Endothelial cell of umbilical vein (primary cell): ENCODE measurements at regions not wholly inside any gene's neighbourhood (a gene's known extent, or its start where the extent isn't known, plus 50 kb on each side); places are given as distances from the start of the nearest gene placed in this dataset.

Source experiments
- BruUV-seq: library from RNA; stranded (reverse); fragments of 400-500 nt; replicated peaks from 2 replicates; lab custom pipeline; 2021; lab: Mats Ljungman, UMichigan
- CTCF ChIA-PET: fragments of 300-600, 350-600 bp; sonication (Branson Sonifier 250); formaldehyde crosslinking; loops from one replicate; lab custom pipeline; 2021; ENCODE audit warnings: antibody characterized with exemption, inconsistent platforms; lab: Charles Lee
- POLR2A ChIA-PET: fragments of 300-600, 350-600 bp; sonication (Branson Sonifier 250); formaldehyde crosslinking; loops from one replicate; lab custom pipeline; 2021; ENCODE audit warnings: antibody characterized with exemption, inconsistent platforms; lab: Charles Lee
- DNase-seq: peaks from one replicate; pipeline ENCODE4 v3.0.0-alpha.2; 2011; ENCODE audit warnings: low read depth, low spot score
- FAIRE-seq: peaks from 2 replicates; lab custom pipeline; 2011; peaks lifted over from hg19 to GRCh38; lab: Jason Lieb, UNC
- H2AFZ ChIP-seq: 2 replicates; pipeline ENCODE4 v1.6.0; 2012; ENCODE audit warnings: low read depth, low read length, control low read depth, inconsistent platforms
- H3K27ac ChIP-seq: 2 replicates; pipeline ENCODE4 v1.5.1; 2011; ENCODE audit warnings: low read depth, mild to moderate bottlenecking, control low read depth, low read length, moderate library complexity; ENCODE audit not compliant: insufficient read depth
- H3K27me3 ChIP-seq, 2 experiments: 2 replicates each; pipeline versions ENCODE4 v1.6.0 to v1.6.1; 2011; ENCODE audit warnings: low read length in 2 of 2, mixed read lengths in 1 of 2; ENCODE audit not compliant: control insufficient read depth in 2 of 2, insufficient read depth in 2 of 2
- H3K36me3 ChIP-seq, 2 experiments: 2 replicates in 1 of 2; 3 replicates in 1 of 2; pipeline ENCODE4 v1.5.1; 2011; ENCODE audit warnings: low read length in 2 of 2, mild to moderate bottlenecking in 1 of 2, moderate library complexity in 1 of 2; ENCODE audit not compliant: control insufficient read depth in 2 of 2, insufficient read depth in 2 of 2; ENCODE audit errors: extremely low read depth in 1 of 2
- H3K4me1 ChIP-seq: 3 replicates; pipeline ENCODE4 v1.5.1; 2011; ENCODE audit warnings: mild to moderate bottlenecking, low read length; ENCODE audit not compliant: control insufficient read depth, insufficient read depth; ENCODE audit errors: extremely low read depth
- H3K4me2 ChIP-seq: 2 replicates; pipeline ENCODE4 v1.6.1; 2011; ENCODE audit warnings: low read length, control low read depth, mixed read lengths; ENCODE audit not compliant: insufficient read depth
- H3K4me3 ChIP-seq, 3 experiments: fragments of 200-600 bp in 1 of 3; sonication (generic), shearing (Covaris generic) in 1 of 3; replicated peaks in 1 of 3; 2 replicates each; pipeline ENCODE4 v1.5.1; 2011 to 2016; ENCODE audit warnings: control low read depth in 3 of 3, low read length in 3 of 3, mild to moderate bottlenecking in 2 of 3, inconsistent platforms in 1 of 3, low read depth in 1 of 3, moderate library complexity in 1 of 3; ENCODE audit not compliant: insufficient read depth in 1 of 3
- H3K79me2 ChIP-seq: 2 replicates; pipeline ENCODE4 v1.6.0; 2012; ENCODE audit warnings: low read length, inconsistent platforms; ENCODE audit not compliant: control insufficient read depth, insufficient read depth
- H3K9ac ChIP-seq: replicated peaks from 2 replicates; pipeline ENCODE3; 2011; ENCODE audit warnings: low read length, control low read depth; ENCODE audit not compliant: insufficient read depth; ENCODE audit errors: extremely low read depth
- H3K9me1 ChIP-seq: replicated peaks from 3 replicates; pipeline ENCODE4 v1.6.0; 2011; ENCODE audit warnings: mild to moderate bottlenecking, low read length; ENCODE audit not compliant: control insufficient read depth, insufficient read depth; ENCODE audit errors: extremely low read depth
- H3K9me3 ChIP-seq: replicated peaks from 2 replicates; pipeline ENCODE4 v1.5.1; 2012; ENCODE audit warnings: low read length, inconsistent platforms; ENCODE audit not compliant: control insufficient read depth, insufficient read depth
- H4K20me1 ChIP-seq: replicated peaks from 2 replicates; pipeline ENCODE3; 2011; ENCODE audit warnings: mild to moderate bottlenecking, low read length; ENCODE audit not compliant: control insufficient read depth, insufficient read depth; ENCODE audit errors: extremely low read depth
- EZH2 ChIP-seq: IDR thresholded peaks from 2 replicates; pipeline ENCODE4 v1.6.1; 2012; ENCODE audit warnings: borderline replicate concordance, low read depth, mild to moderate bottlenecking, moderate library complexity, low read length, inconsistent platforms; ENCODE audit not compliant: severe bottlenecking
- FOS ChIP-seq: IDR thresholded peaks from 2 replicates; pipeline ENCODE4 v1.6.1; 2011; ENCODE audit warnings: mild to moderate bottlenecking, low read length, moderate library complexity, borderline replicate concordance; ENCODE audit not compliant: insufficient read depth
- GATA2 ChIP-seq: IDR thresholded peaks from 2 replicates; pipeline ENCODE4 v1.7.0; 2011; ENCODE audit warnings: low read depth, mild to moderate bottlenecking, moderate library complexity, mixed read lengths, low read length; ENCODE audit not compliant: insufficient read length, insufficient read depth
- JUN ChIP-seq: IDR thresholded peaks from 2 replicates; pipeline ENCODE4 v1.6.1; 2011; ENCODE audit warnings: borderline replicate concordance, low read depth; ENCODE audit not compliant: insufficient read length, insufficient read depth
- MAX ChIP-seq: IDR thresholded peaks from 2 replicates; pipeline ENCODE4 v1.6.1; 2011; ENCODE audit not compliant: insufficient read depth, insufficient read length
- MYC ChIP-seq: IDR thresholded peaks from one replicate; pipeline ENCODE4 v1.6.1; 2011; ENCODE audit warnings: mild to moderate bottlenecking, low read depth, low read length
- POLR2A ChIP-seq: IDR thresholded peaks from 2 replicates; pipeline ENCODE4 v1.6.1; 2012; ENCODE audit warnings: low read depth, mild to moderate bottlenecking, control low read depth, low read length
- POLR2AphosphoS5 ChIP-seq: IDR thresholded peaks from 2 replicates; pipeline ENCODE4 v1.6.1; 2012; ENCODE audit warnings: low read depth, mild to moderate bottlenecking, control low read depth, low read length, moderate library complexity; ENCODE audit not compliant: insufficient read depth
- dilution Hi-C: fragments of 300-500 bp; cut with MboI; formaldehyde crosslinking; loops from one replicate; pipeline ENCODE4 v1.15.0; 2019; ENCODE audit warnings: low sequenced_read_pairs; ENCODE audit not compliant: extremely low pct_ligation_motif_present
- intact Hi-C: fragments of 100-400 bp; cut with micrococcal nuclease; formaldehyde crosslinking; loops from one replicate; pipeline ENCODE4 v1.10.0; 2022
- TF ChIP-seq, protein P1 (sequence below), 2 donors: IDR thresholded peaks; 1 replicate in 1 of 2; 2 replicates in 1 of 2; pipeline ENCODE4 v1.5.1; 2011; ENCODE audit warnings: low read length in 2 of 2, mild to moderate bottlenecking in 2 of 2, moderate library complexity in 2 of 2, control low read depth in 1 of 2, inconsistent platforms in 1 of 2, low read depth in 1 of 2; ENCODE audit not compliant: insufficient read depth in 1 of 2; ENCODE audit errors: extremely low read depth in 1 of 2

DNA sequence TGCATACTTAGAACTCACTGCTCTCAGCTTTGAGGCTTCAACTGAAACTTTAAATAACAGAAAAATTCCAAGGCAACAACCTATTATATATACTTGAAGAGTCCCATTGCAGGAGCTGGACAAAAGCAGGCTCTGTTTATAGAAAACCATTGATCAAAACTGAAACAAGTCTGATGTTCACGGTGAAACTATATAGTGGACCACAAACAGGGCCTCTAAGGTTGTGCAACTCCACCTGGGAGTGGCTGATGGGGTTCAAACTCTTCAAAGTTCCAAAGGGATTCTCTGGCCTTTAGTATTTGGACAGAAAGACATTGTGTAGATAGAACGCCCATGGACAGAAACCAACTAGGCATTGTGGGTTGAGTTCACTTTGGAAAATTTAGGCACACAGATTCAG, 140.3 kb downstream of the ZC3H11B start:
- dilution Hi-C loops (no loop called here), intact Hi-C loops (no loop called here)
- no peak overlapping the region for H3K27ac ChIP-seq
- TF ChIP-seq JUN: no peak
- TF ChIP-seq, protein P1, sequence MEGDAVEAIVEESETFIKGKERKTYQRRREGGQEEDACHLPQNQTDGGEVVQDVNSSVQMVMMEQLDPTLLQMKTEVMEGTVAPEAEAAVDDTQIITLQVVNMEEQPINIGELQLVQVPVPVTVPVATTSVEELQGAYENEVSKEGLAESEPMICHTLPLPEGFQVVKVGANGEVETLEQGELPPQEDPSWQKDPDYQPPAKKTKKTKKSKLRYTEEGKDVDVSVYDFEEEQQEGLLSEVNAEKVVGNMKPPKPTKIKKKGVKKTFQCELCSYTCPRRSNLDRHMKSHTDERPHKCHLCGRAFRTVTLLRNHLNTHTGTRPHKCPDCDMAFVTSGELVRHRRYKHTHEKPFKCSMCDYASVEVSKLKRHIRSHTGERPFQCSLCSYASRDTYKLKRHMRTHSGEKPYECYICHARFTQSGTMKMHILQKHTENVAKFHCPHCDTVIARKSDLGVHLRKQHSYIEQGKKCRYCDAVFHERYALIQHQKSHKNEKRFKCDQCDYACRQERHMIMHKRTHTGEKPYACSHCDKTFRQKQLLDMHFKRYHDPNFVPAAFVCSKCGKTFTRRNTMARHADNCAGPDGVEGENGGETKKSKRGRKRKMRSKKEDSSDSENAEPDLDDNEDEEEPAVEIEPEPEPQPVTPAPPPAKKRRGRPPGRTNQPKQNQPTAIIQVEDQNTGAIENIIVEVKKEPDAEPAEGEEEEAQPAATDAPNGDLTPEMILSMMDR (IDR thresholded peaks at IDR 0.05; ENCODE audit: extremely low read depth in 1 of 2, insufficient read depth in 1 of 2, low read depth in 1 of 2, low read length in 2 of 2): no peak
- TF ChIP-seq POLR2A: no peak
- no peak overlapping the region for H3K4me2 ChIP-seq
- no peaks in the 10 kb centered on the region for H3K9me1 ChIP-seq
- BruUV-seq: no TSS peak
- CTCF ChIA-PET: no interaction called here
- H3K4me3 ChIP-seq: no peak overlapping the region
- H3K79me2 ChIP-seq: no peaks in the 10 kb centered on the region
- no peaks in the 10 kb centered on the region for H3K27me3 ChIP-seq
- H3K4me1 ChIP-seq: no peaks in the 10 kb centered on the region
- DNase-seq: no peak
- no peak overlapping the region for H3K9ac ChIP-seq
- no peak for FAIRE-seq
- H4K20me1 ChIP-seq: no peaks in the 10 kb centered on the region
- no peaks in the 10 kb centered on the region for H3K36me3 ChIP-seq
- no peaks in the 10 kb centered on the region for H3K9me3 ChIP-seq
- no peak overlapping the region for H2AFZ ChIP-seq
- POLR2A ChIA-PET: no interaction called here

GRCh38 chr1:219467524-219467923, 145.4 kb downstream of the ZC3H11B start:
- CTCF ChIA-PET: no interaction called here
- no peak for DNase-seq

More at GRCh38 chr1:219467524-219467923, 145.4 kb downstream of the ZC3H11B start:
- Histone ChIP-seq H3K27me3 (no peaks in the 10 kb centered on the region), H3K4me2 (no peak overlapping the region), H3K27ac (no peak overlapping the region), H3K4me1 (no peaks in the 10 kb centered on the region), H3K79me2 (no peaks in the 10 kb centered on the region), H3K9ac (no peak overlapping the region), H3K9me1 (no peaks in the 10 kb centered on the region), H3K4me3 (no peak overlapping the region), H2AFZ (no peak overlapping the region), H3K36me3 (no peaks in the 10 kb centered on the region), H4K20me1 (no peaks in the 10 kb centered on the region), H3K9me3 (no peaks in the 10 kb centered on the region)
- no peak for TF ChIP-seq POLR2AphosphoS5
- no peak for TF ChIP-seq FOS
- TF ChIP-seq, protein P1 (IDR thresholded peaks at IDR 0.05; ENCODE audit: extremely low read depth in 1 of 2, insufficient read depth in 1 of 2, low read depth in 1 of 2, low read length in 2 of 2): no peak
- no peak for TF ChIP-seq POLR2A
- TF ChIP-seq MYC: no peak
- TF ChIP-seq EZH2: no peak
- TF ChIP-seq GATA2: no peak
- no peak for TF ChIP-seq JUN
- no peak for TF ChIP-seq MAX
- intact Hi-C loops: no loop called here
- FAIRE-seq: no peak
- POLR2A ChIA-PET: no interaction called here
- BruUV-seq: no TSS peak
- dilution Hi-C loops: no loop called here
